Keratinocyte (primary cell): ENCODE measurements at regions not wholly inside any gene's neighbourhood (a gene's known extent, or its start where the extent isn't known, plus 50 kb on each side); places are given as distances from the start of the nearest gene placed in this dataset.

ENCODE experiments used
- DNase-seq: peaks from one replicate; pipeline ENCODE4 v3.0.0-alpha.2; 2011; ENCODE audit warnings: low read depth, missing footprints, low spot score
- FAIRE-seq: peaks from 2 replicates; lab custom pipeline; 2011; peaks lifted over from hg19 to GRCh38; lab: Jason Lieb, UNC
- H2AFZ ChIP-seq: 2 replicates; pipeline ENCODE4 v1.6.0; 2012; ENCODE audit warnings: low read length, control low read depth, inconsistent platforms; ENCODE audit not compliant: control insufficient read depth
- H3K27ac ChIP-seq: 2 replicates; pipeline ENCODE4 v1.5.1; 2011; ENCODE audit warnings: low read length; ENCODE audit not compliant: control insufficient read depth, insufficient read depth
- H3K27me3 ChIP-seq: 3 replicates; pipeline ENCODE4 v1.6.0; 2011; ENCODE audit warnings: low read length; ENCODE audit not compliant: control insufficient read depth, insufficient read depth; ENCODE audit errors: extremely low read depth
- H3K36me3 ChIP-seq, 2 experiments: 2 replicates in 1 of 2; 3 replicates in 1 of 2; pipeline ENCODE4 v1.5.1; 2011; ENCODE audit warnings: low read length in 2 of 2, mild to moderate bottlenecking in 1 of 2; ENCODE audit not compliant: control insufficient read depth in 2 of 2, insufficient read depth in 2 of 2; ENCODE audit errors: extremely low read depth in 1 of 2
- H3K4me1 ChIP-seq: 3 replicates; pipeline ENCODE4 v1.5.1; 2011; ENCODE audit warnings: low read length; ENCODE audit not compliant: control insufficient read depth, insufficient read depth; ENCODE audit errors: extremely low read depth
- H3K4me2 ChIP-seq: 3 replicates; pipeline ENCODE4 v1.6.0; 2011; ENCODE audit warnings: low read depth, low read length; ENCODE audit not compliant: control insufficient read depth, insufficient read depth; ENCODE audit errors: extremely low read depth
- H3K4me3 ChIP-seq, 3 experiments: fragments of 200-600 bp in 1 of 3; sonication (generic) in 1 of 3; 2 replicates in 2 of 3; 3 replicates in 1 of 3; pipeline ENCODE4 v1.5.1; 2011 to 2016; ENCODE audit warnings: low read length in 3 of 3, mild to moderate bottlenecking in 3 of 3, control low read depth in 2 of 3, inconsistent platforms in 1 of 3, low read depth in 1 of 3, mixed read lengths in 1 of 3, mixed run types in 1 of 3, moderate library complexity in 1 of 3; ENCODE audit not compliant: control insufficient read depth in 2 of 3, insufficient read depth in 2 of 3; ENCODE audit errors: extremely low read depth in 1 of 3
- H3K79me2 ChIP-seq: 2 replicates; pipeline ENCODE4 v1.6.0; 2012; ENCODE audit warnings: low read length; ENCODE audit not compliant: control insufficient read depth, insufficient read depth
- H3K9ac ChIP-seq: 3 replicates; pipeline ENCODE4 v1.6.0; 2011; ENCODE audit warnings: low read length; ENCODE audit not compliant: control insufficient read depth, insufficient read depth; ENCODE audit errors: extremely low read depth
- H3K9me1 ChIP-seq: 3 replicates; pipeline ENCODE4 v1.6.0; 2011; ENCODE audit warnings: low read length; ENCODE audit not compliant: control insufficient read depth, insufficient read depth; ENCODE audit errors: extremely low read depth
- H3K9me3 ChIP-seq: 2 replicates; pipeline ENCODE4 v1.5.1; 2012; ENCODE audit warnings: low read depth, low read length; ENCODE audit not compliant: control insufficient read depth
- H4K20me1 ChIP-seq: 3 replicates; pipeline ENCODE4 v1.6.0; 2011; ENCODE audit warnings: low read length; ENCODE audit not compliant: control insufficient read depth, insufficient read depth; ENCODE audit errors: extremely low read depth
- EZH2 ChIP-seq: IDR thresholded peaks from one replicate; pipeline ENCODE4 v1.6.1; 2012; ENCODE audit warnings: inconsistent platforms, mild to moderate bottlenecking, low read length, moderate library complexity
- dilution Hi-C: fragments of 300-500 bp; cut with MboI; formaldehyde crosslinking; loops from one replicate; pipeline ENCODE4 v1.7.0; 2020; ENCODE audit warnings: low sequenced_read_pairs; ENCODE audit not compliant: extremely low pct_ligation_motif_present
- TF ChIP-seq, protein P1 (sequence below), 3 experiments: IDR thresholded peaks in 1 of 3; conservative IDR thresholded peaks in 1 of 3; optimal IDR thresholded peaks in 1 of 3; 2 replicates in 2 of 3; 3 replicates in 1 of 3; pipeline versions ENCODE3 to v1.5.1; 2011; ENCODE audit warnings: low read length in 3 of 3, mild to moderate bottlenecking in 3 of 3, moderate library complexity in 2 of 3, control low read depth in 1 of 3, inconsistent platforms in 1 of 3; ENCODE audit not compliant: insufficient read depth in 2 of 3; ENCODE audit errors: extremely low read depth in 1 of 3

DNA sequence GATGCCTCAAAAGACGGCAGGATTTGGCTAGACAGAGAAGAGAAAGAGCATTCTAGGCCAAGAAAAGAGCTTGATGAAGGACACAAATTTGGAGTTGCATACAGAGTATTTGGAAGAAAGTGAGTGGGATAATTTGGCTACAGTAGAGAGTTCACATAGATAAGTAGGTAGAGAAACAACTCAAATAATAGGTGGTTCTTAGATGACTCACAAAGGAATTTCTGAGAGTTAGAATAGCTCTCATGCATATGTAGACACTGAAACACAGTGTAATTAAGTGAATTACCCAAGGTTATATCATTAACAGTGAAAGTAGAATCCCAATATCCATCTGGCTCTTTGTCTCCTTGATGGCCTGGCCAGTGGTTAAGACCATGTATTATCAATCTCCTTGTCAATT, 228.6 kb upstream of the DDI1 start:
- Histone ChIP-seq H2AFZ (no peak overlapping the region), H3K9me3 (no peaks in the 10 kb centered on the region), H3K36me3 (no peaks in the 10 kb centered on the region), H3K9ac (no peak overlapping the region), H3K4me3 (no peak overlapping the region), H3K27ac (no peak overlapping the region), H3K4me2 (no peak overlapping the region), H3K27me3 (no peaks in the 10 kb centered on the region), H3K9me1 (no peaks in the 10 kb centered on the region), H4K20me1 (no peaks in the 10 kb centered on the region), H3K4me1 (peaks cover 6% of the 10 kb centered on the region), H3K79me2 (no peaks in the 10 kb centered on the region)
- FAIRE-seq (no peak), DNase-seq (no peak)
- dilution Hi-C loops, result no loop called here
- no peak for TF ChIP-seq EZH2
- TF ChIP-seq, protein P1, sequence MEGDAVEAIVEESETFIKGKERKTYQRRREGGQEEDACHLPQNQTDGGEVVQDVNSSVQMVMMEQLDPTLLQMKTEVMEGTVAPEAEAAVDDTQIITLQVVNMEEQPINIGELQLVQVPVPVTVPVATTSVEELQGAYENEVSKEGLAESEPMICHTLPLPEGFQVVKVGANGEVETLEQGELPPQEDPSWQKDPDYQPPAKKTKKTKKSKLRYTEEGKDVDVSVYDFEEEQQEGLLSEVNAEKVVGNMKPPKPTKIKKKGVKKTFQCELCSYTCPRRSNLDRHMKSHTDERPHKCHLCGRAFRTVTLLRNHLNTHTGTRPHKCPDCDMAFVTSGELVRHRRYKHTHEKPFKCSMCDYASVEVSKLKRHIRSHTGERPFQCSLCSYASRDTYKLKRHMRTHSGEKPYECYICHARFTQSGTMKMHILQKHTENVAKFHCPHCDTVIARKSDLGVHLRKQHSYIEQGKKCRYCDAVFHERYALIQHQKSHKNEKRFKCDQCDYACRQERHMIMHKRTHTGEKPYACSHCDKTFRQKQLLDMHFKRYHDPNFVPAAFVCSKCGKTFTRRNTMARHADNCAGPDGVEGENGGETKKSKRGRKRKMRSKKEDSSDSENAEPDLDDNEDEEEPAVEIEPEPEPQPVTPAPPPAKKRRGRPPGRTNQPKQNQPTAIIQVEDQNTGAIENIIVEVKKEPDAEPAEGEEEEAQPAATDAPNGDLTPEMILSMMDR (optimal IDR thresholded peaks at IDR 0.05 in 1 of 3, IDR thresholded peaks at IDR 0.05 in 1 of 3, conservative IDR thresholded peaks at IDR 0.05 in 1 of 3; ENCODE audit: extremely low read depth in 1 of 3, insufficient read depth in 2 of 3, low read length in 3 of 3), result no peak

DNA sequence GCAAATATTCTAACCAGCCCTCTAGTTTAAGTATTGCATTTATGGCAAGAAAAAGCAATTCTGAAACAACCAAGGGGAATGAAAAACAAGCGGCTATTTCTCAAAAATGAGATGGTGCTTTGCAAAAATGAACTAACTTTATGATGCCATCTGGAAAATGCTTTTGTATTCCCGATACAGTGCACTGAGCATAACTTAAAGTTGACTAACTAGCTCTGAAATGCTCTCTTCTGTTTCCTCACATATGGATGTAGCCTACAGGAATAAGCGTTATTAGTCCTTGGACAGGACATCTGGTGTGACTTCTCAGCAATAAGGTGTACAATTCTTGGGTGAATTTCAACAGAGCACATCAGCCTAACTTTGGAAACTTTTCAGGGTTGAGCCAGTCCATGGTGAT, 228.2 kb upstream of the DDI1 start:
- Histone ChIP-seq H4K20me1 (no peaks in the 10 kb centered on the region), H3K36me3 (no peaks in the 10 kb centered on the region), H3K79me2 (no peaks in the 10 kb centered on the region), H3K4me3 (no peak overlapping the region), H3K9me3 (no peaks in the 10 kb centered on the region), H3K27me3 (no peaks in the 10 kb centered on the region), H2AFZ (no peak overlapping the region), H3K9me1 (no peaks in the 10 kb centered on the region), H3K4me1 (peaks cover 6% of the 10 kb centered on the region), H3K9ac (no peak overlapping the region), H3K4me2 (no peak overlapping the region), H3K27ac (no peak overlapping the region)
- FAIRE-seq, result no peak
- dilution Hi-C loops, result no loop called here
- DNase-seq, result no peak
- TF ChIP-seq EZH2, result no peak
- TF ChIP-seq, protein P1 (optimal IDR thresholded peaks at IDR 0.05 in 1 of 3, IDR thresholded peaks at IDR 0.05 in 1 of 3, conservative IDR thresholded peaks at IDR 0.05 in 1 of 3; ENCODE audit: extremely low read depth in 1 of 3, insufficient read depth in 2 of 3, low read length in 3 of 3), result no peak
